Stimulated activated naive CD8-positive, alpha-beta T cell treated with anti-CD3 and anti-CD28 coated beads, Interleukin-15, Interleukin-2, amounts not matched to agents 100 ng/mL and 50 ng/mL, for 24 hours (primary cell): ENCODE measurements at regions not wholly inside any gene's neighbourhood (a gene's known extent, or its start where the extent isn't known, plus 50 kb on each side); places are given as distances from the start of the nearest gene placed in this dataset.

Source experiments
- H3K27ac Mint-ChIP-seq: one replicate; pipeline ENCODE4 v1.8.0; 2021; ENCODE audit warnings: mild to moderate bottlenecking, mixed read lengths
- H3K27me3 Mint-ChIP-seq: one replicate; pipeline ENCODE4 v1.8.0; 2021; ENCODE audit warnings: mixed read lengths
- H3K36me3 Mint-ChIP-seq: one replicate; pipeline ENCODE4 v1.8.0; 2021; ENCODE audit warnings: low read depth, mixed read lengths
- H3K4me1 Mint-ChIP-seq: one replicate; pipeline ENCODE4 v1.8.0; 2021; ENCODE audit warnings: low read depth, mixed read lengths
- H3K4me3 Mint-ChIP-seq: one replicate; pipeline ENCODE4 v1.8.0; 2021; ENCODE audit warnings: mild to moderate bottlenecking, mixed read lengths
- H3K9me3 Mint-ChIP-seq: one replicate; pipeline ENCODE4 v1.8.0; 2021; ENCODE audit warnings: mixed read lengths

DNA sequence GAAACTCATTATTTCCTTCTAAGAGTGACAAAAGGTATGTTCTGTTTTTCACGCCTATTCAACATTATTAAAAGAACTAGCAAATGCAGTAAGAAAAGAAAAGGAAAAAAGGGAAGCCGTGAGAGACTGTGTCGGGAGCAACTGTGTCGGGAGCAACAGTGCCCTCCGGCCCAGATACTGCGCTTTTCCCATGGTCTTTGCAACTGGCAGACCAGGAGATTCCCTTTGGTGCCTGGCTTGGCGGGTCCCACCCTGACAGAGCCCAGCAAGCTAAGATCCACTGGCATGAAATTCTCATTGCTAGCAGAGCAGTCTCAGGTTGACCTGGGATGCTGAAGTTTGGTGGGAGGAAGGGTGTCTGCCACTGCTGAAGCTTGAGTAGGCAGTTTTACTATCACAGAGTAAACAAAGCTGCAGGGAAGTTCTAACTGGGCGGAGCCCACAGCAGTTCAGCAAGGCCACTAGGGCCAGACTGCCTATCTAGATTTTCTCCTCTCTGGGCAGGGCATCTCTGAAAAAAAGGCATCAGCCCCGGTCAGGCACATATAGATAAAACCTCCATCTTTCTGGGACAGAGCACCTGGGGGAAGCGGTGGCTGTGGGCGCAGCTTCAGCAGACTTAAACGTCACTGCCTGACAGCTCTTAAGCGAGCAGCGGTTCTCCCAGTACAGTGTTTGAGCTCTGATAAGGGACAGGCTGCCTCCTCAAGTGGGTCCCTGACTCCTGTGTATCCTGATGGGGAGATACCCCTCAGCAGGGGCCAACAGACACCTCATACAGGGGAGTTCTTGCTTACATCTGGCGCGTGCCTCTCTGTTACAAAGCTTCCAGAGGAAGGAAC, 1237.4 kb upstream of the CDH18 start:
- H3K9me3 Mint-ChIP-seq: peaks cover 19% of the 10 kb centered on the region
- H3K27me3 Mint-ChIP-seq: no peaks in the 10 kb centered on the region
- H3K36me3 Mint-ChIP-seq: no peaks in the 10 kb centered on the region
- H3K4me3 Mint-ChIP-seq: no peak overlapping the region
- H3K4me1 Mint-ChIP-seq: no peaks in the 10 kb centered on the region
- no peak overlapping the region for H3K27ac Mint-ChIP-seq

GRCh38 chr5:21221616-21222015, 1233.6 kb upstream of the CDH18 start:
- Mint-ChIP-seq H3K27ac (no peak overlapping the region), H3K27me3 (no peaks in the 10 kb centered on the region), H3K36me3 (no peaks in the 10 kb centered on the region), H3K9me3 (peaks cover 8% of the 10 kb centered on the region), H3K4me1 (no peaks in the 10 kb centered on the region), H3K4me3 (no peak overlapping the region)

GRCh38 chr5:21219966-21220365, 1232.0 kb upstream of the CDH18 start:
- H3K36me3 Mint-ChIP-seq: no peaks in the 10 kb centered on the region
- H3K4me3 Mint-ChIP-seq: no peak overlapping the region
- no peaks in the 10 kb centered on the region for H3K4me1 Mint-ChIP-seq
- H3K27ac Mint-ChIP-seq: no peak overlapping the region
- H3K9me3 Mint-ChIP-seq: peaks cover under 1% of the 10 kb centered on the region
- no peaks in the 10 kb centered on the region for H3K27me3 Mint-ChIP-seq

DNA sequence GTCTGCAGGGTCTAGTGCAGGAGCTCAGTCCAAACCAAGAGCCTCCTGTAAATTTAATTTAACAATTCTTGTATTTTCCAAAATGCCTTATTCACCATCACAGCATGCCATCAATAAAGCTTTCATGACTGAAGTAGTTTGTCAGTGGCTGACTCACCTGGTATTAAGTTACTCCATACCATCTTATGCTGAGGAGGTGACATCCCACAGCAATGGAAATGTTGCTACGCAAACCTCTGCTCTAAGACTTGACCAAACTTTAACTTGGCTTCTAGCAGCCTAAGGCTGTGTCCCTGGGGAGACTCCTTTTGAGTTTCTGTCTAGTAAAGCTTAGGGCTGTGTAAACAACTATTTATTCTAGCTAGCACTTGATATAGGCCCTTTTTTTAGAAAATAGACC, 1231.3 kb upstream of the CDH18 start:
- Mint-ChIP-seq H3K27me3 (no peaks in the 10 kb centered on the region), H3K27ac (no peak overlapping the region), H3K4me1 (no peaks in the 10 kb centered on the region), H3K9me3 (no peaks in the 10 kb centered on the region), H3K36me3 (no peaks in the 10 kb centered on the region), H3K4me3 (no peak overlapping the region)

DNA sequence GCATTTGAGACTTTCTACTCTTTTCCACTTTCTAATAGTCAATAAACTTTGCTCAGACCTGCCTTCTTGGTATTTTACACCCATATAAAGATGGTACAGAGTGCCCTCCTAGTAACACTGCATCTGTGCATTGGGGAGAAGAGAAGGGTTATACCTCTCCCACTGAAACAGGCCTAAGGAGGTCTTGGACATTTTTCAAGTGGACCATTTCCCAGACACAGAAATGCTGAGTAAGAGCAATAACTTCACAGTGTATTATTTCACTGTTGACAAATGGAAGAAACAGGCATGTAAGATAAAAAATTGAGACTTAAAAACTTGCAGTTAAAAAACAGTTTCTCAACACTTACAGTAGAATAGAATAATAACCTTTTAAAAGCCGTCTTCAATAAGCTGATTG, 1224.0 kb upstream of the CDH18 start:
- no peaks in the 10 kb centered on the region for H3K27me3 Mint-ChIP-seq
- no peaks in the 10 kb centered on the region for H3K4me1 Mint-ChIP-seq
- H3K27ac Mint-ChIP-seq: no peak overlapping the region
- peaks cover 6% of the 10 kb centered on the region for H3K9me3 Mint-ChIP-seq
- no peak overlapping the region for H3K4me3 Mint-ChIP-seq
- no peaks in the 10 kb centered on the region for H3K36me3 Mint-ChIP-seq

- Mint-ChIP-seq H3K4me1 (no peaks in the 10 kb centered on the region), H3K27ac (no peak overlapping the region), H3K27me3 (no peaks in the 10 kb centered on the region), H3K4me3 (no peak overlapping the region), H3K36me3 (no peaks in the 10 kb centered on the region), H3K9me3 (peaks cover 9% of the 10 kb centered on the region)
Measured at GRCh38 chr5:21209409-21209808, 1221.4 kb upstream of the CDH18 start.

GRCh38 chr5:21199087-21199486, 1211.1 kb upstream of the CDH18 start:
- Mint-ChIP-seq H3K36me3 (no peaks in the 10 kb centered on the region), H3K9me3 (peaks cover 16% of the 10 kb centered on the region), H3K27me3 (no peaks in the 10 kb centered on the region), H3K4me1 (no peaks in the 10 kb centered on the region), H3K27ac (no peak overlapping the region), H3K4me3 (no peak overlapping the region)

DNA sequence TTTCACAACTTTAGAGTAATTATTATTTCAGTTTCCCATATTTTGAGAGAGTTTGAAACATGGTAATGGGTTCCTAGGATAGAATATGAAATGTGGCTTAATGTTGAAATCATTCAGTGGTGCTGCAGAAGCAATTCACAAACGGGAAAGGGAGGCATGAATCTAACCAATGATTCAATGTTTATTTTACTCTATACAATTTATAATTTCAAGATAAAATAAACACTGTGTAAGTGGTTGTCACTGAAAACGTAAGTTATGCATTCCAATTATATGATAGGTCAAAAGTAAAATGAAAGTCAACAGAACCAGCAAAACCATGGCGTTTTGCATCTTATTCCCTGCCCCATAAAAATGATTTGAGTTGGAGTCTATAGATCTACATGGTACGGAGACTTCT, 1207.1 kb upstream of the CDH18 start:
- no peaks in the 10 kb centered on the region for H3K36me3 Mint-ChIP-seq
- H3K4me3 Mint-ChIP-seq: no peak overlapping the region
- peaks cover 17% of the 10 kb centered on the region for H3K9me3 Mint-ChIP-seq
- no peak overlapping the region for H3K27ac Mint-ChIP-seq
- no peaks in the 10 kb centered on the region for H3K27me3 Mint-ChIP-seq
- no peaks in the 10 kb centered on the region for H3K4me1 Mint-ChIP-seq

DNA sequence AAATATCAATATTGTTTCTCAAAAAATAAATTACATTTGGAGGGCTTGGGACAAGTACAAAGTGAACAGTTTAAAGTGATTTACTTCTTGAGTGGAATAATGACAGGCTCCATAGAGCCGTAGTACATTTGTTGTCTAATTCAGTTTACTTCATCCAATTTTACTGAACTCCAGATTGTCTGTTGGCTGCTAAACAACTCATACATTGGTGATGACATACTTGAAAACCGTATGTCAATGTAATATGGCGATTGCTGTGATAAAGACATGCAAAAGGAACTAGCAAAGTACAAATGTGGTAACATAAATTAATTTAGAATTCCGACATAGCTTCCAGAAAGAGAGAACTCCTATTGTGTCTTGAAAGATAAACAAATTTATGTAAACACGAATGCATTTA, 1197.5 kb upstream of the CDH18 start:
- no peaks in the 10 kb centered on the region for H3K36me3 Mint-ChIP-seq
- no peak overlapping the region for H3K27ac Mint-ChIP-seq
- no peaks in the 10 kb centered on the region for H3K27me3 Mint-ChIP-seq
- no peaks in the 10 kb centered on the region for H3K9me3 Mint-ChIP-seq
- no peak overlapping the region for H3K4me3 Mint-ChIP-seq
- H3K4me1 Mint-ChIP-seq: no peaks in the 10 kb centered on the region

DNA sequence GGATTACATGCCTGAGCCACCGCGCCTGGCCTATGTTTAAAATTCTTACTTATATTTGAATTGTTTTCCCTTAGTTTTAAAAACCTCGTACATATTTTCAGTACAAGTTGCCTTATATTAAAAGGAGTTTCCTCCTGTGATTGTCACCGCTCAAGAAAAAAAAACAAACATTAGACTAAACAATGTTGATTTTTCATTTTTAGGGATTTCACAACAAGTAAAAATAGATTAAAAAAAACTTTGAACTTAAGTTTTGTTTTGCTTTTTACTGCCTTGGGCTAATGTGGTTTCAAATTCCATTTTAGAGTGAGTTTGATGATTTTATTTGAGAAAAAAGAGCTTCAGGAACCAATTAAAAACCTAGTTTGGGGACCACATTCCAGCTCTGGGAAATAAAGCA, 1196.6 kb upstream of the CDH18 start:
- Mint-ChIP-seq H3K4me3 (no peak overlapping the region), H3K27me3 (no peaks in the 10 kb centered on the region), H3K4me1 (no peaks in the 10 kb centered on the region), H3K27ac (no peak overlapping the region), H3K36me3 (no peaks in the 10 kb centered on the region), H3K9me3 (no peaks in the 10 kb centered on the region)

GRCh38 chr5:21181609-21182125, 1193.7 kb upstream of the CDH18 start:
- Mint-ChIP-seq H3K9me3 (no peaks in the 10 kb centered on the region), H3K27ac (no peak overlapping the region), H3K36me3 (no peaks in the 10 kb centered on the region), H3K27me3 (no peaks in the 10 kb centered on the region), H3K4me3 (no peak overlapping the region), H3K4me1 (no peaks in the 10 kb centered on the region)

GRCh38 chr5:21173526-21173925, 1185.5 kb upstream of the CDH18 start:
- Mint-ChIP-seq H3K27me3 (no peaks in the 10 kb centered on the region), H3K9me3 (no peaks in the 10 kb centered on the region), H3K36me3 (no peaks in the 10 kb centered on the region), H3K27ac (no peak overlapping the region), H3K4me3 (no peak overlapping the region), H3K4me1 (no peaks in the 10 kb centered on the region)

GRCh38 chr5:21173036-21173435, 1185.0 kb upstream of the CDH18 start:
- Mint-ChIP-seq H3K4me1 (no peaks in the 10 kb centered on the region), H3K4me3 (no peak overlapping the region), H3K9me3 (no peaks in the 10 kb centered on the region), H3K27me3 (no peaks in the 10 kb centered on the region), H3K36me3 (no peaks in the 10 kb centered on the region), H3K27ac (no peak overlapping the region)

- no peaks in the 10 kb centered on the region for H3K27me3 Mint-ChIP-seq
- H3K9me3 Mint-ChIP-seq: no peaks in the 10 kb centered on the region
- H3K4me1 Mint-ChIP-seq: no peaks in the 10 kb centered on the region
- H3K4me3 Mint-ChIP-seq: no peak overlapping the region
- H3K36me3 Mint-ChIP-seq: no peaks in the 10 kb centered on the region
- no peak overlapping the region for H3K27ac Mint-ChIP-seq
Measured at GRCh38 chr5:21171038-21171437, 1183.0 kb upstream of the CDH18 start.

DNA sequence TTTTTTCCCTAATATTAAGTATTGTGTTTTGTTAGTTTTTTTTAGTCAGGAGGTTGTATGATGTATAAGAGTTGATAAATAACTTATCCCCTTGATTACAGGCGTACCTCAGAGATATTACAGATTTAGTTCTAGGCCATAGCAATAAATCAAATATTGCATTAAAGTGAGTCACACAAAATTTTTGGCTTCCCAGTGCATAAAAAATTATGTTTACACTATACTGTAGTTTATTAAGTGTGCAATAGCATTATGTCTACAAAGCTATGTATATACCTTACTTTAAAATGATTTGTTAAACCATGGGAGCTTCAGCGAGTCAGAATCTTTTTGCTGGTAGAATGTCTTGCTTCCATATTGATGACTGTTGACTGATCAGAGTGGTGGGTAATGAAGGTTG, 1180.6 kb upstream of the CDH18 start:
- Mint-ChIP-seq H3K27ac (no peak overlapping the region), H3K4me3 (no peak overlapping the region), H3K9me3 (no peaks in the 10 kb centered on the region), H3K27me3 (no peaks in the 10 kb centered on the region), H3K36me3 (no peaks in the 10 kb centered on the region), H3K4me1 (no peaks in the 10 kb centered on the region)

GRCh38 chr5:21165344-21165743, 1177.3 kb upstream of the CDH18 start:
- H3K9me3 Mint-ChIP-seq: peaks cover 3% of the 10 kb centered on the region
- H3K4me1 Mint-ChIP-seq: no peaks in the 10 kb centered on the region
- no peaks in the 10 kb centered on the region for H3K36me3 Mint-ChIP-seq
- no peaks in the 10 kb centered on the region for H3K27me3 Mint-ChIP-seq
- no peak overlapping the region for H3K27ac Mint-ChIP-seq
- no peak overlapping the region for H3K4me3 Mint-ChIP-seq
